Caco-2 (cell line): ENCODE measurements at regions not wholly inside any gene's neighbourhood (a gene's known extent, or its start where the extent isn't known, plus 50 kb on each side); places are given as distances from the start of the nearest gene placed in this dataset.

ENCODE experiments used
- BruUV-seq: library from RNA; stranded (reverse); fragments of 400-500 nt; replicated peaks from 2 replicates; lab custom pipeline; 2021; lab: Mats Ljungman, UMichigan
- CTCF ChIA-PET: fragments of 300-600 bp; sonication (Branson Sonifier 250); formaldehyde crosslinking; loops from one replicate; lab custom pipeline; 2022; ENCODE audit warnings: antibody characterized with exemption; lab: Charles Lee
- POLR2A ChIA-PET: fragments of 300-600 bp; sonication (Branson Sonifier 250); formaldehyde crosslinking; loops from one replicate; lab custom pipeline; 2022; ENCODE audit warnings: antibody characterized with exemption; lab: Charles Lee
- DNase-seq, 2 experiments: peaks; one replicate each; pipeline versions ENCODE4 v3.0.0 to v3.0.0-alpha.2; 2020 to 2022
- H3K27me3 ChIP-seq: replicated peaks from 2 replicates; pipeline ENCODE4 v1.6.0; 2011; ENCODE audit warnings: low read length; ENCODE audit not compliant: control insufficient read depth, insufficient read depth
- H3K36me3 ChIP-seq: 2 replicates; pipeline ENCODE4 v1.5.1; 2011; ENCODE audit warnings: low read length; ENCODE audit not compliant: control insufficient read depth, insufficient read depth
- H3K4me1 ChIP-seq: fragments of 250-450 bp; sonication (Bioruptor Pico); 2 replicates; pipeline ENCODE4 v1.5.1; 2020; ENCODE audit warnings: mild to moderate bottlenecking
- H3K4me3 ChIP-seq: 2 replicates; pipeline ENCODE4 v1.5.1; 2011; ENCODE audit warnings: low read depth, mild to moderate bottlenecking, control low read depth, low read length
- H3K9me3 ChIP-seq: fragments of 250-450 bp; sonication (Bioruptor Pico); 2 replicates; pipeline ENCODE4 v1.5.1; 2020; ENCODE audit warnings: mild to moderate bottlenecking, moderate library complexity
- H3K27ac Mint-ChIP-seq: one replicate; pipeline ENCODE4 v1.8.0; 2022; ENCODE audit warnings: mixed read lengths; ENCODE audit not compliant: unreplicated experiment
- H3K27me3 Mint-ChIP-seq: one replicate; pipeline ENCODE4 v1.8.0; 2022; ENCODE audit warnings: mixed read lengths; ENCODE audit not compliant: insufficient read depth, unreplicated experiment
- H3K36me3 Mint-ChIP-seq: one replicate; pipeline ENCODE4 v1.8.0; 2022; ENCODE audit warnings: mild to moderate bottlenecking, mixed read lengths; ENCODE audit not compliant: insufficient read depth, unreplicated experiment
- H3K4me1 Mint-ChIP-seq: one replicate; pipeline ENCODE4 v1.8.0; 2022; ENCODE audit warnings: low read depth, mixed read lengths; ENCODE audit not compliant: unreplicated experiment
- H3K4me3 Mint-ChIP-seq: one replicate; pipeline ENCODE4 v1.8.0; 2022; ENCODE audit warnings: mild to moderate bottlenecking, moderate library complexity, mixed read lengths; ENCODE audit not compliant: unreplicated experiment
- H3K9me3 Mint-ChIP-seq: one replicate; pipeline ENCODE4 v1.8.0; 2022; ENCODE audit warnings: mixed read lengths; ENCODE audit not compliant: unreplicated experiment
- CTCF ChIP-seq, 2 experiments: fragments of 200-600 bp in 1 of 2; IDR thresholded peaks; 1 replicate in 1 of 2; 2 replicates in 1 of 2; pipeline versions ENCODE4 v1.5.1 to v1.8.0; 2011 to 2022; ENCODE audit warnings: antibody characterized with exemption in 1 of 2, control low read depth in 1 of 2, inconsistent platforms in 1 of 2, low read depth in 1 of 2, low read length in 1 of 2, mild to moderate bottlenecking in 1 of 2, moderate library complexity in 1 of 2; ENCODE audit not compliant: insufficient read depth in 1 of 2, severe bottlenecking in 1 of 2, unreplicated experiment in 1 of 2
- intact Hi-C: fragments of 100-400 bp; cut with micrococcal nuclease; formaldehyde crosslinking; loops from one replicate; pipeline ENCODE4 v1.10.0; 2022; ENCODE audit not compliant: unreplicated experiment

GRCh38 chr16:86924537-86924936 lies 346.2 kb downstream of the FOXL1 start:
- no peak overlapping the region for H3K4me3 ChIP-seq
- intact Hi-C loops: no loop called here
- no peak for DNase-seq
- H3K4me3 Mint-ChIP-seq: no peak overlapping the region
- ChIA-PET CTCF (no interaction called here), POLR2A (no interaction called here)
- H3K9me3 Mint-ChIP-seq: peaks cover 13% of the 10 kb centered on the region
- H3K36me3 ChIP-seq: no peaks in the 10 kb centered on the region
- H3K9me3 ChIP-seq: peaks cover 13% of the 10 kb centered on the region; the same call in 1 of the 2 replicates
- no peak for TF ChIP-seq CTCF (IDR thresholded peaks at IDR 0.05; ENCODE audit: insufficient read depth in 1 of 2, low read depth in 1 of 2, low read length in 1 of 2, severe bottlenecking in 1 of 2, unreplicated experiment in 1 of 2)
- no peaks in the 10 kb centered on the region for H3K27me3 ChIP-seq
- no peaks in the 10 kb centered on the region for H3K36me3 Mint-ChIP-seq
- H3K27ac Mint-ChIP-seq: no peak overlapping the region
- BruUV-seq: no TSS peak
- no peaks in the 10 kb centered on the region for H3K4me1 Mint-ChIP-seq
- no peaks in the 10 kb centered on the region for H3K4me1 ChIP-seq
- H3K27me3 Mint-ChIP-seq: peaks cover 2% of the 10 kb centered on the region

- no peak for TF ChIP-seq CTCF (IDR thresholded peaks at IDR 0.05; ENCODE audit: insufficient read depth in 1 of 2, low read depth in 1 of 2, low read length in 1 of 2, severe bottlenecking in 1 of 2, unreplicated experiment in 1 of 2)
- Histone ChIP-seq H3K4me1 (no peaks in the 10 kb centered on the region), H3K27me3 (no peaks in the 10 kb centered on the region), H3K9me3 (peaks cover 11% of the 10 kb centered on the region; the same call in 1 of the 2 replicates), H3K36me3 (no peaks in the 10 kb centered on the region), H3K4me3 (no peak overlapping the region)
- Mint-ChIP-seq H3K27me3 (peaks cover 2% of the 10 kb centered on the region), H3K9me3 (peaks cover 13% of the 10 kb centered on the region), H3K36me3 (no peaks in the 10 kb centered on the region), H3K27ac (no peak overlapping the region), H3K4me3 (no peak overlapping the region), H3K4me1 (no peaks in the 10 kb centered on the region)
- intact Hi-C loops: no loop called here
- no peak for DNase-seq
- ChIA-PET POLR2A (no interaction called here), CTCF (no interaction called here)
- no TSS peak for BruUV-seq
These were observed 346.9 kb downstream of the FOXL1 start for GRCh38 chr16:86925067-86925791.

- H3K27me3 Mint-ChIP-seq: peaks cover 2% of the 10 kb centered on the region
- Histone ChIP-seq H3K36me3 (no peaks in the 10 kb centered on the region), H3K4me1 (no peaks in the 10 kb centered on the region), H3K9me3 (no peaks in the 10 kb centered on the region), H3K4me3 (no peak overlapping the region), H3K27me3 (no peaks in the 10 kb centered on the region)
- BruUV-seq: no TSS peak
- POLR2A ChIA-PET: no interaction called here
- no peak overlapping the region for H3K27ac Mint-ChIP-seq
- H3K36me3 Mint-ChIP-seq: no peaks in the 10 kb centered on the region
- TF ChIP-seq CTCF (IDR thresholded peaks at IDR 0.05; ENCODE audit: insufficient read depth in 1 of 2, low read depth in 1 of 2, low read length in 1 of 2, severe bottlenecking in 1 of 2, unreplicated experiment in 1 of 2): no peak
- peaks cover 9% of the 10 kb centered on the region for H3K9me3 Mint-ChIP-seq
- CTCF ChIA-PET: interaction anchor here (0.6 kb wide), 1 partner anchor 350 kb away, joined by 6 read pairs; no protein-coding TSS in a partner anchor
- no peak overlapping the region for H3K4me3 Mint-ChIP-seq
- intact Hi-C loops: no loop called here
- DNase-seq: no peak
- no peaks in the 10 kb centered on the region for H3K4me1 Mint-ChIP-seq
These were observed 348.1 kb downstream of the FOXL1 start for GRCh38 chr16:86926181-86927094.
